ENCODE measurements at regions not wholly inside any gene's neighbourhood (a gene's known extent, or its start where the extent isn't known, plus 50 kb on each side); places are given as distances from the start of the nearest gene placed in this dataset.

- no peak overlapping the region for H3K4me3 Mint-ChIP-seq (ENCODE audit: unreplicated experiment)
- FAIRE-seq (no peak), DNase-seq (ENCODE audit: low read depth) (no peak)
- no peak overlapping the region for H2AFZ ChIP-seq (ENCODE audit: low read depth, low read length)
- no peaks in the 10 kb centered on the region for H4K20me1 ChIP-seq (ENCODE audit: insufficient read depth, low read length)
- no peaks in the 10 kb centered on the region for H3K9me3 ChIP-seq (ENCODE audit: insufficient read depth, low read depth, low read length)
- H3K27me3 Mint-ChIP-seq (ENCODE audit: low read depth, unreplicated experiment) = peaks cover 52% of the 10 kb centered on the region
- no peaks in the 10 kb centered on the region for H3K4me1 Mint-ChIP-seq (ENCODE audit: low read depth, unreplicated experiment)
- TF ChIP-seq EZH2 (IDR thresholded peaks at IDR 0.05; ENCODE audit: insufficient read depth, low read length) (no peak), CTCF (IDR thresholded peaks at IDR 0.05; ENCODE audit: insufficient read depth, low read depth, low read length) (no peak)
- H3K27ac Mint-ChIP-seq (ENCODE audit: unreplicated experiment) = no peak overlapping the region
- no peak overlapping the region for H3K4me2 ChIP-seq (ENCODE audit: low read length)
- no peaks in the 10 kb centered on the region for H3K36me3 ChIP-seq (ENCODE audit: insufficient read depth, low read length)
- no peaks in the 10 kb centered on the region for H3K79me2 ChIP-seq (ENCODE audit: insufficient read depth, low read length)
- H3K4me1 ChIP-seq (ENCODE audit: insufficient read depth, low read length) = no peaks in the 10 kb centered on the region
- no peaks in the 10 kb centered on the region for H3K9me3 Mint-ChIP-seq (ENCODE audit: unreplicated experiment)
- no peak overlapping the region for H3K27ac ChIP-seq (ENCODE audit: low read depth, low read length)
- no peaks in the 10 kb centered on the region for H3K27me3 ChIP-seq (ENCODE audit: insufficient read depth, low read length)
- no peak overlapping the region for H3K4me3 ChIP-seq (ENCODE audit: insufficient read depth, low read depth, low read length)
- no peaks in the 10 kb centered on the region for H3K36me3 Mint-ChIP-seq (ENCODE audit: low read depth, unreplicated experiment)
- H3K9ac ChIP-seq (ENCODE audit: low read length) = no peak overlapping the region
These were observed 387.1 kb downstream of the THBS2 start for GRCh38 chr6:168866534-168866933.

- H3K27ac Mint-ChIP-seq (ENCODE audit: unreplicated experiment) = no peak overlapping the region
- Histone ChIP-seq H3K27me3 (ENCODE audit: insufficient read depth, low read length) (no peaks in the 10 kb centered on the region), H3K4me1 (ENCODE audit: insufficient read depth, low read length) (no peaks in the 10 kb centered on the region), H4K20me1 (ENCODE audit: insufficient read depth, low read length) (no peaks in the 10 kb centered on the region), H3K9me3 (ENCODE audit: insufficient read depth, low read depth, low read length) (no peaks in the 10 kb centered on the region), H3K4me2 (ENCODE audit: low read length) (no peak overlapping the region), H2AFZ (ENCODE audit: low read depth, low read length) (no peak overlapping the region), H3K9ac (ENCODE audit: low read length) (no peak overlapping the region), H3K36me3 (ENCODE audit: insufficient read depth, low read length) (no peaks in the 10 kb centered on the region), H3K27ac (ENCODE audit: low read depth, low read length) (no peak overlapping the region), H3K4me3 (ENCODE audit: insufficient read depth, low read depth, low read length) (no peak overlapping the region), H3K79me2 (ENCODE audit: insufficient read depth, low read length) (no peaks in the 10 kb centered on the region)
- DNase-seq (ENCODE audit: low read depth) (no peak), FAIRE-seq (no peak)
- no peak for TF ChIP-seq EZH2 (IDR thresholded peaks at IDR 0.05; ENCODE audit: insufficient read depth, low read length)
- no peak for TF ChIP-seq CTCF (IDR thresholded peaks at IDR 0.05; ENCODE audit: insufficient read depth, low read depth, low read length)
- H3K4me3 Mint-ChIP-seq (ENCODE audit: unreplicated experiment) = no peak overlapping the region
- no peaks in the 10 kb centered on the region for H3K9me3 Mint-ChIP-seq (ENCODE audit: unreplicated experiment)
- H3K27me3 Mint-ChIP-seq (ENCODE audit: low read depth, unreplicated experiment) = peaks cover 49% of the 10 kb centered on the region
- H3K4me1 Mint-ChIP-seq (ENCODE audit: low read depth, unreplicated experiment) = no peaks in the 10 kb centered on the region
- no peaks in the 10 kb centered on the region for H3K36me3 Mint-ChIP-seq (ENCODE audit: low read depth, unreplicated experiment)
These were observed 388.1 kb downstream of the THBS2 start for GRCh38 chr6:168865522-168865921.

- Mint-ChIP-seq H3K27ac (ENCODE audit: unreplicated experiment) (no peak overlapping the region), H3K36me3 (ENCODE audit: low read depth, unreplicated experiment) (no peaks in the 10 kb centered on the region), H3K4me1 (ENCODE audit: low read depth, unreplicated experiment) (no peaks in the 10 kb centered on the region), H3K9me3 (ENCODE audit: unreplicated experiment) (no peaks in the 10 kb centered on the region), H3K27me3 (ENCODE audit: low read depth, unreplicated experiment) (peaks cover 43% of the 10 kb centered on the region), H3K4me3 (ENCODE audit: unreplicated experiment) (no peak overlapping the region)
- Histone ChIP-seq H3K9me3 (ENCODE audit: insufficient read depth, low read depth, low read length) (no peaks in the 10 kb centered on the region), H2AFZ (ENCODE audit: low read depth, low read length) (no peak overlapping the region), H3K4me2 (ENCODE audit: low read length) (no peak overlapping the region), H3K27me3 (ENCODE audit: insufficient read depth, low read length) (no peaks in the 10 kb centered on the region), H3K9ac (ENCODE audit: low read length) (no peak overlapping the region), H3K79me2 (ENCODE audit: insufficient read depth, low read length) (no peaks in the 10 kb centered on the region), H3K27ac (ENCODE audit: low read depth, low read length) (no peak overlapping the region), H3K4me1 (ENCODE audit: insufficient read depth, low read length) (no peaks in the 10 kb centered on the region), H3K4me3 (ENCODE audit: insufficient read depth, low read depth, low read length) (no peak overlapping the region), H4K20me1 (ENCODE audit: insufficient read depth, low read length) (no peaks in the 10 kb centered on the region), H3K36me3 (ENCODE audit: insufficient read depth, low read length) (no peaks in the 10 kb centered on the region)
- TF ChIP-seq CTCF (IDR thresholded peaks at IDR 0.05; ENCODE audit: insufficient read depth, low read depth, low read length) = no peak
- TF ChIP-seq EZH2 (IDR thresholded peaks at IDR 0.05; ENCODE audit: insufficient read depth, low read length) = no peak
- FAIRE-seq = no peak
- no peak for DNase-seq (ENCODE audit: low read depth)
These were observed 388.8 kb downstream of the THBS2 start for GRCh38 chr6:168864541-168865460.
